Memory B cell (primary cell): ENCODE measurements at regions not wholly inside any gene's neighbourhood (a gene's known extent, or its start where the extent isn't known, plus 50 kb on each side); places are given as distances from the start of the nearest gene placed in this dataset.
"Not testable (repeated sequence)": the region's sequence is repeated elsewhere in the genome, so short reads cannot be mapped to it uniquely, and the experiment has no call there.

Experiments
- ATAC-seq: fragments of 150-1000 bp; cut with Tn5 transposase; 2 replicates; pipeline ENCODE4 v1.10.0; 2021; ENCODE audit warnings: low read depth, mild to moderate bottlenecking, moderate library complexity
- DNase-seq, 2 donors: peaks; one replicate each; pipeline ENCODE4 v3.0.0; 2022; ENCODE audit warnings: low spot score in 2 of 2
- H3K27ac Mint-ChIP-seq: one replicate; pipeline ENCODE4 v1.8.0; 2022; ENCODE audit warnings: mild to moderate bottlenecking, moderate library complexity, mixed read lengths
- H3K27me3 Mint-ChIP-seq: one replicate; pipeline ENCODE4 v1.8.0; 2022; ENCODE audit warnings: mixed read lengths
- H3K36me3 Mint-ChIP-seq: one replicate; pipeline ENCODE4 v1.8.0; 2022; ENCODE audit warnings: mild to moderate bottlenecking, mixed read lengths
- H3K4me1 Mint-ChIP-seq: one replicate; pipeline ENCODE4 v1.8.0; 2022; ENCODE audit warnings: mixed read lengths
- H3K4me3 Mint-ChIP-seq: one replicate; pipeline ENCODE4 v1.8.0; 2022; ENCODE audit warnings: mild to moderate bottlenecking, moderate library complexity, mixed read lengths
- H3K9me3 Mint-ChIP-seq: one replicate; pipeline ENCODE4 v1.8.0; 2022; ENCODE audit warnings: mixed read lengths

GRCh38 chr18:1652018-1652417 is 747.3 kb downstream of the ADCYAP1 start:
- DNase-seq (no peak), ATAC-seq (no peak)
- H3K27ac Mint-ChIP-seq, result no peak overlapping the region
- H3K4me1 Mint-ChIP-seq, result no peaks in the 10 kb centered on the region
- H3K4me3 Mint-ChIP-seq, result no peak overlapping the region
- H3K9me3 Mint-ChIP-seq, result no peaks in the 10 kb centered on the region
- no peaks in the 10 kb centered on the region for H3K36me3 Mint-ChIP-seq
- peaks cover 1% of the 10 kb centered on the region for H3K27me3 Mint-ChIP-seq

GRCh38 chr18:1653873-1654272 is 749.2 kb downstream of the ADCYAP1 start:
- ATAC-seq, result no peak
- H3K4me1 Mint-ChIP-seq, result no peaks in the 10 kb centered on the region
- DNase-seq, result no peak
- H3K27me3 Mint-ChIP-seq, result peaks cover 1% of the 10 kb centered on the region
- H3K27ac Mint-ChIP-seq, result no peak overlapping the region
- H3K4me3 Mint-ChIP-seq, result no peak overlapping the region
- no peaks in the 10 kb centered on the region for H3K9me3 Mint-ChIP-seq
- H3K36me3 Mint-ChIP-seq, result no peaks in the 10 kb centered on the region

- Mint-ChIP-seq H3K9me3 (no peaks in the 10 kb centered on the region), H3K36me3 (no peaks in the 10 kb centered on the region), H3K4me3 (no peak overlapping the region), H3K4me1 (no peaks in the 10 kb centered on the region), H3K27me3 (peaks cover 1% of the 10 kb centered on the region), H3K27ac (no peak overlapping the region)
- no peak for ATAC-seq
- DNase-seq, result no peak
Observed at GRCh38 chr18:1657876-1658275, 753.2 kb downstream of the ADCYAP1 start.

- H3K27ac Mint-ChIP-seq, result no peak overlapping the region
- H3K4me1 Mint-ChIP-seq, result no peaks in the 10 kb centered on the region
- DNase-seq, result no peak
- no peak overlapping the region for H3K4me3 Mint-ChIP-seq
- H3K27me3 Mint-ChIP-seq, result no peaks in the 10 kb centered on the region
- no peak for ATAC-seq
- no peaks in the 10 kb centered on the region for H3K36me3 Mint-ChIP-seq
- H3K9me3 Mint-ChIP-seq, result no peaks in the 10 kb centered on the region
Observed at GRCh38 chr18:1658908-1659566, 754.4 kb downstream of the ADCYAP1 start.

- H3K9me3 Mint-ChIP-seq, result peaks cover under 1% of the 10 kb centered on the region
- H3K4me3 Mint-ChIP-seq, result no peak overlapping the region
- H3K36me3 Mint-ChIP-seq, result no peaks in the 10 kb centered on the region
- no peaks in the 10 kb centered on the region for H3K27me3 Mint-ChIP-seq
- DNase-seq, result peak in 1 of 2 donors; percentile 14
- no peak overlapping the region for H3K27ac Mint-ChIP-seq
- H3K4me1 Mint-ChIP-seq, result no peaks in the 10 kb centered on the region
- no peak for ATAC-seq
Observed at GRCh38 chr18:1663879-1664705, 759.4 kb downstream of the ADCYAP1 start.

- no peaks in the 10 kb centered on the region for H3K36me3 Mint-ChIP-seq
- no peak overlapping the region for H3K4me3 Mint-ChIP-seq
- H3K27me3 Mint-ChIP-seq, result no peaks in the 10 kb centered on the region
- peaks cover 3% of the 10 kb centered on the region for H3K9me3 Mint-ChIP-seq
- no peak overlapping the region for H3K27ac Mint-ChIP-seq
- ATAC-seq (no peak), DNase-seq (no peak)
- no peaks in the 10 kb centered on the region for H3K4me1 Mint-ChIP-seq
Observed at GRCh38 chr18:1665079-1665478, 760.4 kb downstream of the ADCYAP1 start.

- no peak overlapping the region for H3K4me3 Mint-ChIP-seq
- ATAC-seq (no peak), DNase-seq (no peak)
- no peaks in the 10 kb centered on the region for H3K4me1 Mint-ChIP-seq
- H3K27me3 Mint-ChIP-seq, result no peaks in the 10 kb centered on the region
- H3K27ac Mint-ChIP-seq, result no peak overlapping the region
- H3K9me3 Mint-ChIP-seq, result peaks cover 8% of the 10 kb centered on the region
- H3K36me3 Mint-ChIP-seq, result no peaks in the 10 kb centered on the region
Observed at GRCh38 chr18:1668279-1668678, 763.6 kb downstream of the ADCYAP1 start.

GRCh38 chr18:1671710-1672109 is 767.0 kb downstream of the ADCYAP1 start:
- not testable (repeated sequence) for H3K27me3 Mint-ChIP-seq, H3K4me3 Mint-ChIP-seq, H3K36me3 Mint-ChIP-seq, H3K4me1 Mint-ChIP-seq, ATAC-seq, DNase-seq, H3K27ac Mint-ChIP-seq, H3K9me3 Mint-ChIP-seq

GRCh38 chr18:1676387-1676786 is 771.7 kb downstream of the ADCYAP1 start:
- Mint-ChIP-seq H3K4me3 (no peak overlapping the region), H3K36me3 (no peaks in the 10 kb centered on the region), H3K27me3 (no peaks in the 10 kb centered on the region), H3K27ac (no peak overlapping the region), H3K9me3 (peaks cover 2% of the 10 kb centered on the region), H3K4me1 (no peaks in the 10 kb centered on the region)
- DNase-seq (no peak), ATAC-seq (no peak)

GRCh38 chr18:1680108-1680507 is 775.4 kb downstream of the ADCYAP1 start:
- ATAC-seq (no peak), DNase-seq (no peak)
- Mint-ChIP-seq H3K27me3 (no peaks in the 10 kb centered on the region), H3K4me1 (no peaks in the 10 kb centered on the region), H3K9me3 (peaks cover 1% of the 10 kb centered on the region), H3K27ac (no peak overlapping the region), H3K36me3 (no peaks in the 10 kb centered on the region), H3K4me3 (no peak overlapping the region)

- Mint-ChIP-seq H3K27me3 (no peaks in the 10 kb centered on the region), H3K4me3 (no peak overlapping the region), H3K9me3 (peaks cover 1% of the 10 kb centered on the region), H3K27ac (no peak overlapping the region), H3K4me1 (no peaks in the 10 kb centered on the region), H3K36me3 (no peaks in the 10 kb centered on the region)
- no peak for DNase-seq
- ATAC-seq, result no peak
Observed at GRCh38 chr18:1691863-1692262, 787.2 kb downstream of the ADCYAP1 start.

GRCh38 chr18:1708006-1708405 is 803.3 kb downstream of the ADCYAP1 start:
- Mint-ChIP-seq H3K4me1 (no peaks in the 10 kb centered on the region), H3K27me3 (no peaks in the 10 kb centered on the region), H3K27ac (no peak overlapping the region), H3K4me3 (no peak overlapping the region), H3K36me3 (no peaks in the 10 kb centered on the region), H3K9me3 (no peaks in the 10 kb centered on the region)
- DNase-seq, result no peak
- ATAC-seq, result no peak

- H3K4me3 Mint-ChIP-seq, result no peak overlapping the region
- H3K9me3 Mint-ChIP-seq, result no peaks in the 10 kb centered on the region
- no peaks in the 10 kb centered on the region for H3K36me3 Mint-ChIP-seq
- no peaks in the 10 kb centered on the region for H3K27me3 Mint-ChIP-seq
- H3K27ac Mint-ChIP-seq, result no peak overlapping the region
- ATAC-seq (no peak), DNase-seq (no peak)
- H3K4me1 Mint-ChIP-seq, result no peaks in the 10 kb centered on the region
Observed at GRCh38 chr18:1710114-1710513, 805.4 kb downstream of the ADCYAP1 start.

GRCh38 chr18:1732143-1732542 is 827.5 kb downstream of the ADCYAP1 start:
- H3K9me3 Mint-ChIP-seq, result peaks cover 1% of the 10 kb centered on the region
- no peaks in the 10 kb centered on the region for H3K4me1 Mint-ChIP-seq
- no peaks in the 10 kb centered on the region for H3K27me3 Mint-ChIP-seq
- DNase-seq (no peak), ATAC-seq (no peak)
- H3K27ac Mint-ChIP-seq, result no peak overlapping the region
- H3K36me3 Mint-ChIP-seq, result no peaks in the 10 kb centered on the region
- no peak overlapping the region for H3K4me3 Mint-ChIP-seq

GRCh38 chr18:1746131-1746530 is 825.2 kb downstream of the METTL4 start:
- H3K9me3 Mint-ChIP-seq, result peaks cover 3% of the 10 kb centered on the region
- H3K27ac Mint-ChIP-seq, result no peak overlapping the region
- no peaks in the 10 kb centered on the region for H3K36me3 Mint-ChIP-seq
- ATAC-seq, result no peak
- H3K27me3 Mint-ChIP-seq, result peaks cover 2% of the 10 kb centered on the region
- DNase-seq, result no peak
- H3K4me1 Mint-ChIP-seq, result no peaks in the 10 kb centered on the region
- no peak overlapping the region for H3K4me3 Mint-ChIP-seq
